CD4-positive, alpha-beta T cell (primary cell): ENCODE measurements at regions not wholly inside any gene's neighbourhood (a gene's known extent, or its start where the extent isn't known, plus 50 kb on each side); places are given as distances from the start of the nearest gene placed in this dataset.

ENCODE experiments used
- ATAC-seq: fragments of 200-7000 bp; cut with Tn5 transposase; one replicate; pipeline ENCODE4 v1.10.0; 2022; ENCODE audit warnings: mild to moderate bottlenecking; ENCODE audit not compliant: poor library complexity
- CTCF ChIA-PET: fragments of 350-600 bp; sonication (Branson Sonifier 250); formaldehyde crosslinking; loops from one replicate; lab custom pipeline; 2021; ENCODE audit warnings: antibody characterized with exemption, inconsistent platforms; lab: Charles Lee
- POLR2A ChIA-PET: fragments of 350-600 bp; sonication (Branson Sonifier 250); formaldehyde crosslinking; loops from one replicate; lab custom pipeline; 2021; ENCODE audit warnings: antibody characterized with exemption, inconsistent platforms; lab: Charles Lee
- DNase-seq, 14 experiments: peaks; one replicate each; pipeline ENCODE4 v3.0.0-alpha.2; 2013 to 2020; ENCODE audit warnings: mixed read lengths in 2 of 14
- H3K27ac ChIP-seq, 2 donors: one replicate each; pipeline versions ENCODE4 v1.5.1 to v1.7.0; 2013; ENCODE audit warnings: low read length in 2 of 2, low read depth in 1 of 2, mild to moderate bottlenecking in 1 of 2
- H3K27me3 ChIP-seq, 2 experiments: 1 replicate in 1 of 2; 2 replicates in 1 of 2; pipeline versions ENCODE4 v1.6.1 to v1.7.0; 2013; ENCODE audit warnings: low read length in 2 of 2, control low read depth in 1 of 2, mild to moderate bottlenecking in 1 of 2, moderate library complexity in 1 of 2; ENCODE audit not compliant: insufficient read depth in 2 of 2, control insufficient read depth in 1 of 2
- H3K36me3 ChIP-seq: one replicate; pipeline ENCODE4 v1.6.1; 2013; ENCODE audit warnings: low read length, control low read depth; ENCODE audit not compliant: insufficient read depth
- H3K4me1 ChIP-seq: one replicate; pipeline ENCODE4 v1.6.1; 2013; ENCODE audit warnings: low read length, control low read depth; ENCODE audit not compliant: insufficient read depth
- H3K4me3 ChIP-seq: one replicate; pipeline ENCODE4 v1.5.1; 2013; ENCODE audit warnings: mild to moderate bottlenecking, low read length, moderate library complexity
- H3K9me3 ChIP-seq, 2 experiments: 1 replicate in 1 of 2; 2 replicates in 1 of 2; pipeline versions ENCODE4 v1.6.1 to v1.7.0; 2013; ENCODE audit warnings: low read length in 2 of 2, mild to moderate bottlenecking in 2 of 2, control low read depth in 1 of 2, moderate library complexity in 1 of 2; ENCODE audit not compliant: control insufficient read depth in 1 of 2, insufficient read depth in 1 of 2
- H3K27ac Mint-ChIP-seq: one replicate; pipeline ENCODE4 v1.8.0; 2020; ENCODE audit warnings: mixed read lengths
- H3K27me3 Mint-ChIP-seq: one replicate; pipeline ENCODE4 v1.8.0; 2021; ENCODE audit warnings: mixed read lengths
- H3K36me3 Mint-ChIP-seq: one replicate; pipeline ENCODE4 v1.8.0; 2021; ENCODE audit warnings: low read depth, mixed read lengths
- H3K4me1 Mint-ChIP-seq: one replicate; pipeline ENCODE4 v1.8.0; 2021; ENCODE audit warnings: low read depth, mixed read lengths
- H3K4me3 Mint-ChIP-seq: one replicate; pipeline ENCODE4 v1.8.0; 2020; ENCODE audit warnings: mild to moderate bottlenecking, mixed read lengths
- H3K9me3 Mint-ChIP-seq: one replicate; pipeline ENCODE4 v1.8.0; 2020; ENCODE audit warnings: mixed read lengths
- intact Hi-C, 2 experiments: fragments of 100-400 bp; cut with DNase I in 1 of 2; cut with micrococcal nuclease in 1 of 2; formaldehyde crosslinking; loops; one replicate each; pipeline versions ENCODE4 v1.15.1 to v1.9.0; 2023 to 2025; cut with DNase I, micrococcal nuclease
- TF ChIP-seq, protein P1 (sequence below): fragments of 200-600 bp; IDR thresholded peaks from one replicate; pipeline ENCODE4 v1.8.0; 2022; ENCODE audit warnings: antibody characterized with exemption, mild to moderate bottlenecking

DNA sequence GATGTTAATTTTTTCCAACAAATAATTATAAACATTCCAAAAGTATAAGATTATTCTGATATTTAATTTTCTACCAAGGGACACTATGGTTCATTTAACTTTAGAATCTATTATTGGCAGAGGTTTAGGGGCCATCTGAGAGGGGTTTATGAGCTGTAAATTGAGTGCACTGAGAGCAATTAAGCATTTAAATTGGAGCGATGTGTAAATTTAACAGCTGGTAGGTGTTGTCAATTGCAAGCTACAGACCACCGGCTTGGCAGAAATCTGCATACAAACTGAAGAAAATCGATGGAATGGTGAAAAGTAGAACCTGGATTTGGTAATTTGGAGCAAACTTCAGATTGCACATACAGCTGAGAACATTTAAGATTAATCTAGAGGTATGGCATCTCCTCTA, 55.8 kb upstream of the MTF2 start:
- H3K4me3 Mint-ChIP-seq: no peak overlapping the region
- Histone ChIP-seq H3K4me3 (no peak overlapping the region), H3K9me3 (no peaks in the 10 kb centered on the region), H3K27me3 (no peaks in the 10 kb centered on the region), H3K27ac (no peak overlapping the region), H3K4me1 (no peaks in the 10 kb centered on the region), H3K36me3 (no peaks in the 10 kb centered on the region)
- CTCF ChIA-PET: interaction anchor here (0.8 to 4.4 kb wide), 3 partner anchors 39 to 281 kb away, joined by 3 to 17 read pairs (median 3); no protein-coding TSS in a partner anchor
- POLR2A ChIA-PET: interaction anchor here (1.1 to 1.5 kb wide), 2 partner anchors 19 to 39 kb away, joined by 4 to 5 read pairs; no protein-coding TSS in a partner anchor
- H3K27ac Mint-ChIP-seq: no peak overlapping the region
- DNase-seq: no peak
- no peaks in the 10 kb centered on the region for H3K27me3 Mint-ChIP-seq
- no peak for ATAC-seq
- TF ChIP-seq, protein P1, sequence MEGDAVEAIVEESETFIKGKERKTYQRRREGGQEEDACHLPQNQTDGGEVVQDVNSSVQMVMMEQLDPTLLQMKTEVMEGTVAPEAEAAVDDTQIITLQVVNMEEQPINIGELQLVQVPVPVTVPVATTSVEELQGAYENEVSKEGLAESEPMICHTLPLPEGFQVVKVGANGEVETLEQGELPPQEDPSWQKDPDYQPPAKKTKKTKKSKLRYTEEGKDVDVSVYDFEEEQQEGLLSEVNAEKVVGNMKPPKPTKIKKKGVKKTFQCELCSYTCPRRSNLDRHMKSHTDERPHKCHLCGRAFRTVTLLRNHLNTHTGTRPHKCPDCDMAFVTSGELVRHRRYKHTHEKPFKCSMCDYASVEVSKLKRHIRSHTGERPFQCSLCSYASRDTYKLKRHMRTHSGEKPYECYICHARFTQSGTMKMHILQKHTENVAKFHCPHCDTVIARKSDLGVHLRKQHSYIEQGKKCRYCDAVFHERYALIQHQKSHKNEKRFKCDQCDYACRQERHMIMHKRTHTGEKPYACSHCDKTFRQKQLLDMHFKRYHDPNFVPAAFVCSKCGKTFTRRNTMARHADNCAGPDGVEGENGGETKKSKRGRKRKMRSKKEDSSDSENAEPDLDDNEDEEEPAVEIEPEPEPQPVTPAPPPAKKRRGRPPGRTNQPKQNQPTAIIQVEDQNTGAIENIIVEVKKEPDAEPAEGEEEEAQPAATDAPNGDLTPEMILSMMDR: no peak
- H3K36me3 Mint-ChIP-seq: no peaks in the 10 kb centered on the region
- intact Hi-C loops: loop anchor here in 1 of 2 experiments (10.0 kb wide), 1 partner anchor 792 kb away; no protein-coding TSS in a partner anchor
- peaks cover 11% of the 10 kb centered on the region for H3K4me1 Mint-ChIP-seq
- H3K9me3 Mint-ChIP-seq: no peaks in the 10 kb centered on the region

DNA sequence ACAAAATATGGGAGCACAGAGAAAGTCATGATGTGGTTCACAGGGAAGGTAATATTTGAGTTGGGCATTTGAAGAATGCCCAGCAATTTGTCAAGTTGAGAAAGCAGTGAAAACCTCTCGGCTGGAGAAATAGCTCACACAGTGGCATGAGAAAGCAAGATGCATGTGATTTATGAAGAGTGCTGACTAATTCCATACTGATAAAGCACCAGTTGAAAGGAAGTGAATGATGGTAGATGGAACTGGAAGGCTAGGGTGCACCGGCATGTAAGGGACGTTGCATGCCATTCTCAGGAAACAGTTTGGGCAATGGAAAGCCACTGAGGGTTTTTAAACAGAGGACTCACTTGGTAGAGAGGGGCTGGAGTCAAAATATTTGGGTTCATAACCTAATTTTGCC, 53.5 kb upstream of the MTF2 start:
- intact Hi-C loops: loop anchor here (5.0 to 10.0 kb wide), 2 partner anchors 52 to 789 kb away; partner anchors contain the start of gene MTF2 (in 1 of the 2)
- H3K4me1 ChIP-seq: peaks cover 17% of the 10 kb centered on the region
- ATAC-seq: no peak

DNA sequence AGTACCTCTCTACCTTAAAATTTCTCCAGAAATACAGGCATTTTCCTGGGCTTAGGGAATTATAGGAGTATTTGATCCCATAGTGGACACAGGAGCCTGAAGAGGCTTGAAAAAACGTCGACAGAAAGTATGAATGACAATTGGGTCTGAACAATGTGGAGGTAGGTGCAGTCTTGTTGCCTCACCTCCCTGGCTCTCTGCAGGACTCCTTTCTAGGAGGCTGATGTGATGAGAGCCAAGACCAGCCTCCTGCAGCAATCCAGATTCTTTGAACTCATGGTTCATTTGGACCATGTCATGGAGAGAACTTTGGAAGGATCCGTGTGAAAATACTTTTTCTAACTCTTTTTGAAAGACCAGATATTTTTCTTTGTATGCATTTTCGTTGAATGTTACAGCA, 50.5 kb upstream of the MTF2 start:
- Histone ChIP-seq H3K27me3 (no peaks in the 10 kb centered on the region), H3K4me1 (peaks cover 18% of the 10 kb centered on the region), H3K4me3 (no peak overlapping the region), H3K9me3 (no peaks in the 10 kb centered on the region), H3K36me3 (no peaks in the 10 kb centered on the region), H3K27ac (no peak overlapping the region)
- Mint-ChIP-seq H3K9me3 (no peaks in the 10 kb centered on the region), H3K36me3 (no peaks in the 10 kb centered on the region), H3K4me3 (no peak overlapping the region), H3K4me1 (peaks cover 30% of the 10 kb centered on the region), H3K27ac (no peak overlapping the region), H3K27me3 (no peaks in the 10 kb centered on the region)
- ChIA-PET CTCF (no interaction called here), POLR2A (interaction anchor here (0.7 to 2.1 kb wide), 4 partner anchors 14 to 817 kb away, joined by 3 to 11 read pairs (median 4); no protein-coding TSS in a partner anchor)
- ATAC-seq: no peak
- no peak for DNase-seq
- intact Hi-C loops: loop anchor here (5.0 to 10.0 kb wide), 2 partner anchors 49 to 786 kb away; partner anchors contain the start of gene MTF2 (in 1 of the 2)
- TF ChIP-seq, protein P1: no peak

More for the DNA sequence above, 53.5 kb upstream of the MTF2 start:
- Histone ChIP-seq H3K27ac (no peak overlapping the region), H3K36me3 (no peaks in the 10 kb centered on the region), H3K4me3 (no peak overlapping the region), H3K9me3 (no peaks in the 10 kb centered on the region), H3K27me3 (no peaks in the 10 kb centered on the region)
- H3K36me3 Mint-ChIP-seq: no peaks in the 10 kb centered on the region
- CTCF ChIA-PET: interaction anchor here (4.4 kb wide), 1 partner anchor 36 kb away, joined by 17 read pairs; no protein-coding TSS in a partner anchor
- H3K27me3 Mint-ChIP-seq: no peaks in the 10 kb centered on the region
- no peak overlapping the region for H3K4me3 Mint-ChIP-seq
- TF ChIP-seq, protein P1: no peak
- no peaks in the 10 kb centered on the region for H3K9me3 Mint-ChIP-seq
- POLR2A ChIA-PET: interaction anchor here (1.1 kb wide), 1 partner anchor 53 kb away, joined by 4 read pairs; the partner anchor contains the start of gene MTF2
- H3K4me1 Mint-ChIP-seq: peaks cover 32% of the 10 kb centered on the region
- no peak for DNase-seq
- H3K27ac Mint-ChIP-seq: no peak overlapping the region
